Prostate gland (tissue), 2 donors: ENCODE measurements at regions not wholly inside any gene's neighbourhood (a gene's known extent, or its start where the extent isn't known, plus 50 kb on each side); places are given as distances from the start of the nearest gene placed in this dataset.

Source experiments
- CTCF ChIP-seq, 4 experiments: fragments of 200-600 bp in 2 of 4; fragments of 450-650 bp in 2 of 4; sonication (generic) in 2 of 4; IDR thresholded peaks; 1 replicate in 3 of 4; 2 replicates in 1 of 4; pipeline ENCODE4 v1.5.1; 2016 to 2019; ENCODE audit warnings: antibody characterized with exemption in 4 of 4, mild to moderate bottlenecking in 2 of 4, moderate library complexity in 2 of 4
- POLR2A ChIP-seq: fragments of 450-650 bp; IDR thresholded peaks from one replicate; pipeline ENCODE4 v1.6.1; 2016; ENCODE audit warnings: antibody characterized with exemption, mild to moderate bottlenecking

- TF ChIP-seq CTCF (IDR thresholded peaks at IDR 0.05): no peak
- no peak for TF ChIP-seq POLR2A
Observed at GRCh38 chr13:55991666-55992065, 1149.1 kb upstream of the PRR20A start.
